ENCODE measurements at regions not wholly inside any gene's neighbourhood (a gene's known extent, or its start where the extent isn't known, plus 50 kb on each side); places are given as distances from the start of the nearest gene placed in this dataset.

DNA sequence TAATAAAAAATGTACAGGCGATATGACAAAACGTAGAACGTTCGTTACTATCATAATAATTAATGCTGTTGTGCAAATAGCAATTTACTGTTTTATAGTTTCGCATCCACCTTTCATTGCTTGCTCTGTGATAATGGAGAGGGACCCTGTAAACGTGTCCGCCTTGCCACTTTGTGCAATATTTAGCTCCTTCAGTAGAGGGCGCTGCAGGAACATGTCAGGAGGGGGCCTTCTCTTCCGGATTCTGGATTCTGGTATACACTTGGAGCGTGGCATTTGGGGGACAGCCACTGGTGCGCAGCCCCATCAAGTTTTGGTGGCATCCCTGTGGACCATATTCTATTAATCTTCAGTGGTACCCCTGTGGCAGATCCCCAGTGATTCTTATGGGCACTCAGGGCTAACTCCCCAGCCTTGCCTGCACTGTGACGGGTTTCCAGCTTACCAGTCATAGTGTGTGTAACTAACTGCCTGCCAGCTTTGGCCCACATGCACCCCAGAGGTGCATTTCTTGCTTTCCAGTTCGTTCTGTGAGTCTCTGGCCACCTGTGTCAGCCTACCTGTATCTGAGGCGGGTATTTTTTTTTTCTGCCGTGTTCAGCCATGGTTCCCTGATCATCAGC, 140.3 kb downstream of the CYRIA start:
- Histone ChIP-seq H4K20me1 (ENCODE audit: insufficient read depth, low read length) (no peaks in the 10 kb centered on the region), H2AK9ac (replicated peaks; ENCODE audit: low read depth, low read length, poor library complexity) (no peak overlapping the region), H3K18ac (ENCODE audit: low read depth, low read length) (no peak overlapping the region), H3K27me3 (ENCODE audit: control insufficient read depth, insufficient read depth, low read length) (no peaks in the 10 kb centered on the region), H3K14ac (replicated peaks; ENCODE audit: low read depth, low read length) (no peak overlapping the region), H2AK5ac (ENCODE audit: low read depth, low read length) (no peak overlapping the region), H3K36me3 (ENCODE audit: control insufficient read depth, insufficient read depth, low read length) (no peaks in the 10 kb centered on the region), H3K9ac (ENCODE audit: low read depth, low read length) (no peak overlapping the region), H3K4me2 (ENCODE audit: low read depth, low read length) (no peak overlapping the region), H3K23ac (ENCODE audit: low read depth, low read length) (no peak overlapping the region), H3K9me1 (ENCODE audit: insufficient read depth, low read length) (no peaks in the 10 kb centered on the region), H2AFZ (replicated peaks; ENCODE audit: low read length, poor library complexity) (no peak overlapping the region), H2BK20ac (ENCODE audit: low read depth, low read length) (no peak overlapping the region), H4K5ac (ENCODE audit: low read depth, low read length) (no peak overlapping the region), H3K4ac (ENCODE audit: low read depth, low read length) (no peak overlapping the region), H3K27ac (ENCODE audit: insufficient read depth, low read length) (no peak overlapping the region), H3K4me1 (ENCODE audit: control insufficient read depth, insufficient read depth, low read length) (no peaks in the 10 kb centered on the region), H2BK5ac (ENCODE audit: low read depth, low read length, poor library complexity, severe bottlenecking) (no peak overlapping the region), H3K9me3 (ENCODE audit: control insufficient read depth, insufficient read depth, low read length) (0 out of 2 replicates have a peak, but pooled peaks cover 1% of the 10 kb centered on the region), H3K79me1 (ENCODE audit: low read depth in 1 of 2, low read length in 2 of 2) (no peaks in the 10 kb centered on the region), H2BK120ac (ENCODE audit: low read depth, low read length) (no peak overlapping the region), H4K91ac (ENCODE audit: insufficient read depth, low read depth, low read length) (no peak overlapping the region), H3K4me3 (ENCODE audit: insufficient read depth, low read depth, low read length) (no peak overlapping the region), H4K8ac (ENCODE audit: low read depth in 2 of 2, low read length in 2 of 2) (no peak overlapping the region), H2BK15ac (ENCODE audit: low read depth, low read length) (no peak overlapping the region), H3K56ac (ENCODE audit: extremely low read depth, insufficient read depth, low read length) (no peak overlapping the region)
- no peak for DNase-seq
- in situ Hi-C loops (cut with MboI; ENCODE audit: low sequenced_read_pairs) (no loop called here), dilution Hi-C loops (cut with HindIII; ENCODE audit: low sequenced_read_pairs, unreplicated experiment) (no loop called here), intact Hi-C loops (cut with micrococcal nuclease) (loop anchor here (1.0 kb wide), 2 partner anchors 83 to 232 kb away; no protein-coding TSS in a partner anchor)
- no TSS peak for BruUV-seq (replicated peaks)
- CTCF ChIA-PET = no interaction called here
- TF ChIP-seq RAD21 (IDR thresholded peaks at IDR 0.05; ENCODE audit: low read length) = peak; percentile 47
- TF ChIP-seq, protein P1, sequence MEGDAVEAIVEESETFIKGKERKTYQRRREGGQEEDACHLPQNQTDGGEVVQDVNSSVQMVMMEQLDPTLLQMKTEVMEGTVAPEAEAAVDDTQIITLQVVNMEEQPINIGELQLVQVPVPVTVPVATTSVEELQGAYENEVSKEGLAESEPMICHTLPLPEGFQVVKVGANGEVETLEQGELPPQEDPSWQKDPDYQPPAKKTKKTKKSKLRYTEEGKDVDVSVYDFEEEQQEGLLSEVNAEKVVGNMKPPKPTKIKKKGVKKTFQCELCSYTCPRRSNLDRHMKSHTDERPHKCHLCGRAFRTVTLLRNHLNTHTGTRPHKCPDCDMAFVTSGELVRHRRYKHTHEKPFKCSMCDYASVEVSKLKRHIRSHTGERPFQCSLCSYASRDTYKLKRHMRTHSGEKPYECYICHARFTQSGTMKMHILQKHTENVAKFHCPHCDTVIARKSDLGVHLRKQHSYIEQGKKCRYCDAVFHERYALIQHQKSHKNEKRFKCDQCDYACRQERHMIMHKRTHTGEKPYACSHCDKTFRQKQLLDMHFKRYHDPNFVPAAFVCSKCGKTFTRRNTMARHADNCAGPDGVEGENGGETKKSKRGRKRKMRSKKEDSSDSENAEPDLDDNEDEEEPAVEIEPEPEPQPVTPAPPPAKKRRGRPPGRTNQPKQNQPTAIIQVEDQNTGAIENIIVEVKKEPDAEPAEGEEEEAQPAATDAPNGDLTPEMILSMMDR (conservative IDR thresholded peaks at IDR 0.05; ENCODE audit: low read depth, low read length) = peak; percentile 43
- no peak for TF ChIP-seq MAZ (IDR thresholded peaks at IDR 0.05; ENCODE audit: borderline replicate concordance, low read depth, low read length)
- WGBS, 2 experiments (ENCODE audit: extremely low coverage in 2 of 2, insufficient read length in 1 of 2) = 72 to 100% methylated on average over 3 to 5 of the region's 15 CpGs
- POLR2A ChIA-PET (ENCODE audit: unreplicated experiment) = no interaction called here
- ATAC-seq (ENCODE audit: low read depth) = no peak

Measured in IMR-90 (cell line).